ENCODE measurements at regions not wholly inside any gene's neighbourhood (a gene's known extent, or its start where the extent isn't known, plus 50 kb on each side); places are given as distances from the start of the nearest gene placed in this dataset.

- H3K4me1 ChIP-seq (ENCODE audit: insufficient read depth, low read length): no peaks in the 10 kb centered on the region
- H3K79me2 ChIP-seq (ENCODE audit: insufficient read depth, low read length): no peaks in the 10 kb centered on the region
- no peak for TF ChIP-seq EZH2 (IDR thresholded peaks at IDR 0.05; ENCODE audit: borderline replicate concordance, low read depth, low read length, severe bottlenecking)
- TF ChIP-seq CTCF (IDR thresholded peaks at IDR 0.05; ENCODE audit: borderline replicate concordance, extremely low read depth, low read length, poor library complexity, severe bottlenecking): no peak
- no peaks in the 10 kb centered on the region for H4K20me1 ChIP-seq (ENCODE audit: insufficient read depth, low read length)
- no peak overlapping the region for H3K4me2 ChIP-seq (ENCODE audit: insufficient read depth, low read length)
- no peak for DNase-seq
- H3K36me3 ChIP-seq (ENCODE audit: insufficient read depth, low read length): no peaks in the 10 kb centered on the region
- H3K27ac ChIP-seq (ENCODE audit: low read length): no peak overlapping the region
- peaks cover 9% of the 10 kb centered on the region for H3K9me3 ChIP-seq (ENCODE audit: insufficient read depth, low read length, severe bottlenecking)
- H2AFZ ChIP-seq (ENCODE audit: low read depth, low read length): no peak overlapping the region
- H3K4me3 ChIP-seq (ENCODE audit: low read depth in 1 of 2, low read length in 2 of 2): no peak overlapping the region
- H3K27me3 ChIP-seq (ENCODE audit: insufficient read depth, low read length, poor library complexity): no peaks in the 10 kb centered on the region
- H3K9ac ChIP-seq (ENCODE audit: low read depth, low read length): no peak overlapping the region
- ATAC-seq (ENCODE audit: insufficient read depth, low read depth): no peak
These were observed 556.6 kb downstream of the CCER1 start for GRCh38 chr12:90398285-90398836.

GRCh38 chr12:90396556-90396955 lies 558.4 kb downstream of the CCER1 start:
- no peak for TF ChIP-seq EZH2 (IDR thresholded peaks at IDR 0.05; ENCODE audit: borderline replicate concordance, low read depth, low read length, severe bottlenecking)
- no peak for TF ChIP-seq CTCF (IDR thresholded peaks at IDR 0.05; ENCODE audit: borderline replicate concordance, extremely low read depth, low read length, poor library complexity, severe bottlenecking)
- no peaks in the 10 kb centered on the region for H3K27me3 ChIP-seq (ENCODE audit: insufficient read depth, low read length, poor library complexity)
- H3K4me1 ChIP-seq (ENCODE audit: insufficient read depth, low read length): no peaks in the 10 kb centered on the region
- no peak overlapping the region for H2AFZ ChIP-seq (ENCODE audit: low read depth, low read length)
- no peak for ATAC-seq (ENCODE audit: insufficient read depth, low read depth)
- H4K20me1 ChIP-seq (ENCODE audit: insufficient read depth, low read length): no peaks in the 10 kb centered on the region
- no peak overlapping the region for H3K4me3 ChIP-seq (ENCODE audit: low read depth in 1 of 2, low read length in 2 of 2)
- no peak overlapping the region for H3K27ac ChIP-seq (ENCODE audit: low read length)
- no peak overlapping the region for H3K9ac ChIP-seq (ENCODE audit: low read depth, low read length)
- H3K36me3 ChIP-seq (ENCODE audit: insufficient read depth, low read length): no peaks in the 10 kb centered on the region
- H3K9me3 ChIP-seq (ENCODE audit: insufficient read depth, low read length, severe bottlenecking): peaks cover 9% of the 10 kb centered on the region
- no peaks in the 10 kb centered on the region for H3K79me2 ChIP-seq (ENCODE audit: insufficient read depth, low read length)
- DNase-seq: no peak
- no peak overlapping the region for H3K4me2 ChIP-seq (ENCODE audit: insufficient read depth, low read length)

GRCh38 chr12:90393652-90394051 lies 561.3 kb downstream of the CCER1 start:
- H3K36me3 ChIP-seq (ENCODE audit: insufficient read depth, low read length): no peaks in the 10 kb centered on the region
- H3K4me3 ChIP-seq (ENCODE audit: low read depth in 1 of 2, low read length in 2 of 2): no peak overlapping the region
- H3K27ac ChIP-seq (ENCODE audit: low read length): no peak overlapping the region
- H3K4me2 ChIP-seq (ENCODE audit: insufficient read depth, low read length): no peak overlapping the region
- H3K9me3 ChIP-seq (ENCODE audit: insufficient read depth, low read length, severe bottlenecking): peaks cover 9% of the 10 kb centered on the region
- no peak overlapping the region for H3K9ac ChIP-seq (ENCODE audit: low read depth, low read length)
- no peaks in the 10 kb centered on the region for H3K4me1 ChIP-seq (ENCODE audit: insufficient read depth, low read length)
- ATAC-seq (ENCODE audit: insufficient read depth, low read depth) (no peak), DNase-seq (no peak)
- H2AFZ ChIP-seq (ENCODE audit: low read depth, low read length): no peak overlapping the region
- H3K79me2 ChIP-seq (ENCODE audit: insufficient read depth, low read length): no peaks in the 10 kb centered on the region
- no peaks in the 10 kb centered on the region for H3K27me3 ChIP-seq (ENCODE audit: insufficient read depth, low read length, poor library complexity)
- no peaks in the 10 kb centered on the region for H4K20me1 ChIP-seq (ENCODE audit: insufficient read depth, low read length)
- TF ChIP-seq CTCF (IDR thresholded peaks at IDR 0.05; ENCODE audit: borderline replicate concordance, extremely low read depth, low read length, poor library complexity, severe bottlenecking) (no peak), EZH2 (IDR thresholded peaks at IDR 0.05; ENCODE audit: borderline replicate concordance, low read depth, low read length, severe bottlenecking) (no peak)

GRCh38 chr12:90393089-90393488 lies 561.9 kb downstream of the CCER1 start:
- Histone ChIP-seq H3K79me2 (ENCODE audit: insufficient read depth, low read length) (no peaks in the 10 kb centered on the region), H3K27ac (ENCODE audit: low read length) (no peak overlapping the region), H3K36me3 (ENCODE audit: insufficient read depth, low read length) (no peaks in the 10 kb centered on the region), H3K4me1 (ENCODE audit: insufficient read depth, low read length) (no peaks in the 10 kb centered on the region), H3K9me3 (ENCODE audit: insufficient read depth, low read length, severe bottlenecking) (peaks cover 9% of the 10 kb centered on the region), H3K4me3 (ENCODE audit: low read depth in 1 of 2, low read length in 2 of 2) (no peak overlapping the region), H3K27me3 (ENCODE audit: insufficient read depth, low read length, poor library complexity) (no peaks in the 10 kb centered on the region), H3K4me2 (ENCODE audit: insufficient read depth, low read length) (no peak overlapping the region), H4K20me1 (ENCODE audit: insufficient read depth, low read length) (no peaks in the 10 kb centered on the region), H3K9ac (ENCODE audit: low read depth, low read length) (no peak overlapping the region), H2AFZ (ENCODE audit: low read depth, low read length) (no peak overlapping the region)
- no peak for ATAC-seq (ENCODE audit: insufficient read depth, low read depth)
- no peak for DNase-seq
- TF ChIP-seq EZH2 (IDR thresholded peaks at IDR 0.05; ENCODE audit: borderline replicate concordance, low read depth, low read length, severe bottlenecking) (no peak), CTCF (IDR thresholded peaks at IDR 0.05; ENCODE audit: borderline replicate concordance, extremely low read depth, low read length, poor library complexity, severe bottlenecking) (no peak)
